ENCODE measurements at regions not wholly inside any gene's neighbourhood (a gene's known extent, or its start where the extent isn't known, plus 50 kb on each side); places are given as distances from the start of the nearest gene placed in this dataset.
"Not testable (repeated sequence)": the region's sequence is repeated elsewhere in the genome, so short reads cannot be mapped to it uniquely, and the experiment has no call there.

DNA sequence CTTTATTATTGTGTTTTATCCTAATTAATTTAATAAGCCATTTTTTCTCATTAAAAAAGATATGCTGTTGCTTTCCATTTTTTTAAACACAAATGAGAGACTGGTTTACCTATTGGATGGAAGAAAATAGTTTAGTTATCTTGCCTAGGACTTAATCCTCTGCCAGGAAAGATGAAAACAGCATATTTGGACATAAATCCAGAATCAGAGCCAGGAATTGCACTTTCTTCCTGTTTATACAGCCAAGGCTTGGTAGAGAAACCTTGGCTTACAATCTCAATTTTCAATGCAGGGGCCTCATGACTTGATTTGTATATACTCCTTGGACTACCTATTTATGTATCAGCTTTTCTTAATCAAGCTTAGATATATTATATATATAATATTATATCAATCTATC lies 618.8 kb upstream of the SEMA3D start:
- no peaks in the 10 kb centered on the region for H3K9me3 Mint-ChIP-seq
- TF ChIP-seq, protein P1, sequence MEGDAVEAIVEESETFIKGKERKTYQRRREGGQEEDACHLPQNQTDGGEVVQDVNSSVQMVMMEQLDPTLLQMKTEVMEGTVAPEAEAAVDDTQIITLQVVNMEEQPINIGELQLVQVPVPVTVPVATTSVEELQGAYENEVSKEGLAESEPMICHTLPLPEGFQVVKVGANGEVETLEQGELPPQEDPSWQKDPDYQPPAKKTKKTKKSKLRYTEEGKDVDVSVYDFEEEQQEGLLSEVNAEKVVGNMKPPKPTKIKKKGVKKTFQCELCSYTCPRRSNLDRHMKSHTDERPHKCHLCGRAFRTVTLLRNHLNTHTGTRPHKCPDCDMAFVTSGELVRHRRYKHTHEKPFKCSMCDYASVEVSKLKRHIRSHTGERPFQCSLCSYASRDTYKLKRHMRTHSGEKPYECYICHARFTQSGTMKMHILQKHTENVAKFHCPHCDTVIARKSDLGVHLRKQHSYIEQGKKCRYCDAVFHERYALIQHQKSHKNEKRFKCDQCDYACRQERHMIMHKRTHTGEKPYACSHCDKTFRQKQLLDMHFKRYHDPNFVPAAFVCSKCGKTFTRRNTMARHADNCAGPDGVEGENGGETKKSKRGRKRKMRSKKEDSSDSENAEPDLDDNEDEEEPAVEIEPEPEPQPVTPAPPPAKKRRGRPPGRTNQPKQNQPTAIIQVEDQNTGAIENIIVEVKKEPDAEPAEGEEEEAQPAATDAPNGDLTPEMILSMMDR (IDR thresholded peaks at IDR 0.05): no peak
- no peak overlapping the region for H3K27ac Mint-ChIP-seq
- no peaks in the 10 kb centered on the region for H3K27me3 Mint-ChIP-seq (ENCODE audit: low read depth, poor library complexity)
- no peak overlapping the region for H3K4me3 Mint-ChIP-seq
- H3K4me1 Mint-ChIP-seq: no peaks in the 10 kb centered on the region
- no peaks in the 10 kb centered on the region for H3K36me3 Mint-ChIP-seq (ENCODE audit: low read depth)
- no peak for DNase-seq

DNA sequence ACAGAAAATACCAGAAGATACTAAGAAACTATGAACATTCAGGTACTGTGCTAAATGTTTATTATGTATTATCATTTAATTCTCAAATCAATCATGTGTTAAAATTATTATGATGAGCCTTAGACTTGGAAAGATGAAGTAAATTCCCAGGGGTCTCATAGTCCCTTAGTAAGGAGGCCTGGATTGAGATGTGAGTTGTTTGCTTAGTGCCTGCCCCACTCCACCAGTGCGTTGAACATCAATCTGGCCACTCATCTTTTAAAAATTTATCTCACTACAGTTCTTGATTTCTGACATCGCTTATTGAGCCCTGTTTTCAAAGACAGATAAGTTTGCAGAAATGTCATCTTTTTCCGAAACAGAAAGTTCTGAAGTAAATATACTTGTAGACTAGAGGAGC lies 618.4 kb upstream of the SEMA3D start:
- Mint-ChIP-seq H3K27ac (no peak overlapping the region), H3K27me3 (ENCODE audit: low read depth, poor library complexity) (no peaks in the 10 kb centered on the region), H3K36me3 (ENCODE audit: low read depth) (no peaks in the 10 kb centered on the region), H3K9me3 (no peaks in the 10 kb centered on the region), H3K4me3 (no peak overlapping the region), H3K4me1 (no peaks in the 10 kb centered on the region)
- TF ChIP-seq, protein P1 (IDR thresholded peaks at IDR 0.05): no peak
- no peak for DNase-seq

DNA sequence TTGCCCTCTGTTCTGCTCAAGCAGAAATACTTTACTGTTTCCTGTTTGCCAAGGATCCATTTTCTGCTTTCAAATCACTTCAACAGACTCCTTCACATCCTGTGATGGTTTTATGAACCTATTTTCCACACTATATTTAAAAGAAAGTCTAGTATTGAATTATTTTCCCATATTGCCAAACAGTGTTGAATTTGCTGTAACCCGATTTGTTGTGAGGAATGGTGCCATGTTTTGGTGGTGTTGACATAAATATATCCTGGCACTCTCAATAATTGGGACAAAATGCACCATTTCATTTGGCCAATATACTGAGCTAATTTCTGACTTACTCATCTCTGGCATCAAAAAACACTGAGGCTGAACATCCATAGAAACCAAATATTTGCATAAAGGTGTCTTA lies 615.4 kb upstream of the SEMA3D start:
- Mint-ChIP-seq H3K9me3 (peaks cover under 1% of the 10 kb centered on the region), H3K27ac (no peak overlapping the region), H3K4me3 (no peak overlapping the region), H3K4me1 (no peaks in the 10 kb centered on the region), H3K36me3 (ENCODE audit: low read depth) (no peaks in the 10 kb centered on the region), H3K27me3 (ENCODE audit: low read depth, poor library complexity) (no peaks in the 10 kb centered on the region)
- DNase-seq: no peak
- TF ChIP-seq, protein P1 (IDR thresholded peaks at IDR 0.05): no peak

GRCh38 chr7:85796956-85797355 lies 610.1 kb upstream of the SEMA3D start:
- DNase-seq: no peak
- no peak overlapping the region for H3K27ac Mint-ChIP-seq
- H3K4me3 Mint-ChIP-seq: no peak overlapping the region

DNA sequence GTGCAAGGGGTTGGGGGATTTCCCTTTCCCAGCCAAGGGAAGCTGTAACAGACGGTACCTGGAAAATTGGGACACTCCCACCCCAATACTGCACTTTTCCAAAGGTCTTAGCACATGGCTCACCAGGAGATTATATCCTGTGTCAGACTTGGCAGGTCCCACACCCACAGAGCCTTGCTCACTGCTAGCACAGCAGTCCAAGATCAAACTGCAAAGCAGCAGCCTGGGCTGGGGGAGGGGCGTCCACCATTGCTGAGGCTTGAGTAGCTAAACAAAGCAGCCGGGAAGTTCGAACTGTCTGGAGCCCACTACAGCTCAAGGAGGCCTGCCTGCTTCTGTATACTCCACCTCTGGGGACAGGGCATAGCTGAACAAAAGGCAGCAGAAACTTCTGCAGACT lies 604.2 kb upstream of the SEMA3D start:
- not testable (repeated sequence) for H3K36me3 Mint-ChIP-seq (ENCODE audit: low read depth); H3K27ac Mint-ChIP-seq; H3K27me3 Mint-ChIP-seq (ENCODE audit: low read depth, poor library complexity); DNase-seq; H3K4me3 Mint-ChIP-seq; H3K4me1 Mint-ChIP-seq
- peaks cover 26% of the 10 kb centered on the region for H3K9me3 Mint-ChIP-seq

More at GRCh38 chr7:85796956-85797355, 610.1 kb upstream of the SEMA3D start:
- no peaks in the 10 kb centered on the region for H3K27me3 Mint-ChIP-seq (ENCODE audit: low read depth, poor library complexity)
- TF ChIP-seq, protein P1 (IDR thresholded peaks at IDR 0.05): no peak
- peaks cover 27% of the 10 kb centered on the region for H3K9me3 Mint-ChIP-seq
- H3K36me3 Mint-ChIP-seq (ENCODE audit: low read depth): no peaks in the 10 kb centered on the region
- H3K4me1 Mint-ChIP-seq: no peaks in the 10 kb centered on the region

GRCh38 chr7:85781606-85782005 lies 594.8 kb upstream of the SEMA3D start:
- no peak overlapping the region for H3K4me3 Mint-ChIP-seq
- H3K9me3 Mint-ChIP-seq: peaks cover 18% of the 10 kb centered on the region
- no peak overlapping the region for H3K27ac Mint-ChIP-seq
- H3K4me1 Mint-ChIP-seq: no peaks in the 10 kb centered on the region
- H3K27me3 Mint-ChIP-seq (ENCODE audit: low read depth, poor library complexity): no peaks in the 10 kb centered on the region
- H3K36me3 Mint-ChIP-seq (ENCODE audit: low read depth): peaks cover 13% of the 10 kb centered on the region
- TF ChIP-seq, protein P1 (IDR thresholded peaks at IDR 0.05): no peak
- no peak for DNase-seq

Data from nephron progenitor cell (in vitro differentiated cells).